Progenitor cell of endocrine pancreas (in vitro differentiated cells): ENCODE measurements at regions not wholly inside any gene's neighbourhood (a gene's known extent, or its start where the extent isn't known, plus 50 kb on each side); places are given as distances from the start of the nearest gene placed in this dataset.

ENCODE experiments used
- DNase-seq: peaks from one replicate; pipeline ENCODE4 v3.0.0; 2021; ENCODE audit warnings: low spot score; ENCODE audit not compliant: unreplicated experiment
- H3K27ac Mint-ChIP-seq: 2 replicates; pipeline ENCODE4 v1.8.0; 2021; ENCODE audit warnings: mild to moderate bottlenecking, moderate library complexity, mixed read lengths
- H3K27me3 Mint-ChIP-seq: 2 replicates; pipeline ENCODE4 v1.8.0; 2021; ENCODE audit warnings: mixed read lengths
- H3K36me3 Mint-ChIP-seq: 2 replicates; pipeline ENCODE4 v1.8.0; 2022; ENCODE audit warnings: mixed read lengths; ENCODE audit not compliant: insufficient read depth
- H3K4me1 Mint-ChIP-seq: 2 replicates; pipeline ENCODE4 v1.8.0; 2021; ENCODE audit warnings: low read depth, mixed read lengths
- H3K4me3 Mint-ChIP-seq: 2 replicates; pipeline ENCODE4 v1.8.0; 2021; ENCODE audit warnings: low read depth, mild to moderate bottlenecking, moderate library complexity, mixed read lengths
- H3K9me3 Mint-ChIP-seq: 2 replicates; pipeline ENCODE4 v1.8.0; 2021; ENCODE audit warnings: low read depth, mixed read lengths
- CTCF ChIP-seq: fragments of 200-600 bp; sonication (generic); IDR thresholded peaks from one replicate; pipeline ENCODE4 v1.5.0; 2021; ENCODE audit warnings: antibody characterized with exemption, mild to moderate bottlenecking; ENCODE audit not compliant: unreplicated experiment

GRCh38 chr2:54047658-54048057 lies 67.8 kb upstream of the ACYP2 start:
- Mint-ChIP-seq H3K9me3 (peaks cover 6% of the 10 kb centered on the region), H3K27me3 (no peaks in the 10 kb centered on the region), H3K4me3 (no peak overlapping the region), H3K27ac (no peak overlapping the region), H3K36me3 (peaks cover 10% of the 10 kb centered on the region), H3K4me1 (peaks cover 2% of the 10 kb centered on the region)
- DNase-seq = no peak
- no peak for TF ChIP-seq CTCF

GRCh38 chr2:54047091-54047490 lies 68.3 kb upstream of the ACYP2 start:
- H3K27ac Mint-ChIP-seq = no peak overlapping the region

GRCh38 chr2:54042897-54043620 lies 72.3 kb upstream of the PSME4 start:
- H3K9me3 Mint-ChIP-seq = peaks cover 6% of the 10 kb centered on the region
- TF ChIP-seq CTCF = no peak
- DNase-seq = no peak
- H3K27ac Mint-ChIP-seq = no peak overlapping the region
- H3K4me1 Mint-ChIP-seq = no peaks in the 10 kb centered on the region
- H3K36me3 Mint-ChIP-seq = peaks cover 8% of the 10 kb centered on the region
- H3K4me3 Mint-ChIP-seq = no peak overlapping the region
- no peaks in the 10 kb centered on the region for H3K27me3 Mint-ChIP-seq

More at GRCh38 chr2:54047091-54047490, 68.3 kb upstream of the ACYP2 start:
- peaks cover 6% of the 10 kb centered on the region for H3K9me3 Mint-ChIP-seq
- H3K4me1 Mint-ChIP-seq = peaks cover 2% of the 10 kb centered on the region
- TF ChIP-seq CTCF = no peak
- H3K27me3 Mint-ChIP-seq = no peaks in the 10 kb centered on the region
- no peak overlapping the region for H3K4me3 Mint-ChIP-seq
- DNase-seq = no peak
- peaks cover 10% of the 10 kb centered on the region for H3K36me3 Mint-ChIP-seq

GRCh38 chr2:54042341-54042740 lies 71.5 kb upstream of the PSME4 start:
- Mint-ChIP-seq H3K4me3 (no peak overlapping the region), H3K9me3 (peaks cover 6% of the 10 kb centered on the region), H3K36me3 (peaks cover 8% of the 10 kb centered on the region), H3K4me1 (no peaks in the 10 kb centered on the region), H3K27me3 (no peaks in the 10 kb centered on the region), H3K27ac (no peak overlapping the region)
- TF ChIP-seq CTCF = no peak
- DNase-seq = no peak

GRCh38 chr2:54041135-54041534 lies 70.3 kb upstream of the PSME4 start:
- Mint-ChIP-seq H3K36me3 (peaks cover 8% of the 10 kb centered on the region), H3K27ac (no peak overlapping the region), H3K4me3 (no peak overlapping the region), H3K4me1 (no peaks in the 10 kb centered on the region), H3K27me3 (no peaks in the 10 kb centered on the region), H3K9me3 (peaks cover 6% of the 10 kb centered on the region)
- no peak for TF ChIP-seq CTCF
- no peak for DNase-seq
